RPMI8226 (cell line): ENCODE measurements at regions not wholly inside any gene's neighbourhood (a gene's known extent, or its start where the extent isn't known, plus 50 kb on each side); places are given as distances from the start of the nearest gene placed in this dataset.
"Not testable (repeated sequence)": the region's sequence is repeated elsewhere in the genome, so short reads cannot be mapped to it uniquely, and the experiment has no call there.

Source experiments
- DNase-seq: peaks from one replicate; pipeline ENCODE4 v3.0.0-alpha.2; 2015

GRCh38 chr2:109721135-109721534 is 73.0 kb upstream of the RGPD5 start:
- DNase-seq, result no peak

GRCh38 chr2:109721626-109722025 is 72.5 kb upstream of the RGPD5 start:
- DNase-seq, result no peak

- DNase-seq, result no peak
These were observed 72.1 kb upstream of the RGPD5 start for GRCh38 chr2:109722026-109722425.

- DNase-seq, result not testable (repeated sequence)
These were observed 71.5 kb upstream of the RGPD5 start for GRCh38 chr2:109722640-109723039.

GRCh38 chr2:109723153-109723552 is 71.0 kb upstream of the RGPD5 start:
- DNase-seq, result not testable (repeated sequence)

GRCh38 chr2:109724533-109725460 is 69.3 kb upstream of the RGPD5 start:
- no peak for DNase-seq

GRCh38 chr2:109726379-109727270 is 67.5 kb upstream of the RGPD5 start:
- no peak for DNase-seq

GRCh38 chr2:109727929-109728447 is 66.1 kb upstream of the RGPD5 start:
- DNase-seq, result no peak

- not testable (repeated sequence) for DNase-seq
These were observed 60.4 kb upstream of the RGPD5 start for GRCh38 chr2:109733746-109734145.

GRCh38 chr2:109736177-109736827 is 57.8 kb upstream of the RGPD5 start:
- DNase-seq, result peak; percentile 51
